HG02759 (cell line): ENCODE measurements at regions not wholly inside any gene's neighbourhood (a gene's known extent, or its start where the extent isn't known, plus 50 kb on each side); places are given as distances from the start of the nearest gene placed in this dataset.

Experiments used
- ATAC-seq: cut with Tn5 transposase; IDR thresholded peaks from one replicate; pipeline ENCODE4 v1.9.1; 2021; ENCODE audit warnings: mild to moderate bottlenecking, moderate library complexity; ENCODE audit not compliant: unreplicated experiment

DNA sequence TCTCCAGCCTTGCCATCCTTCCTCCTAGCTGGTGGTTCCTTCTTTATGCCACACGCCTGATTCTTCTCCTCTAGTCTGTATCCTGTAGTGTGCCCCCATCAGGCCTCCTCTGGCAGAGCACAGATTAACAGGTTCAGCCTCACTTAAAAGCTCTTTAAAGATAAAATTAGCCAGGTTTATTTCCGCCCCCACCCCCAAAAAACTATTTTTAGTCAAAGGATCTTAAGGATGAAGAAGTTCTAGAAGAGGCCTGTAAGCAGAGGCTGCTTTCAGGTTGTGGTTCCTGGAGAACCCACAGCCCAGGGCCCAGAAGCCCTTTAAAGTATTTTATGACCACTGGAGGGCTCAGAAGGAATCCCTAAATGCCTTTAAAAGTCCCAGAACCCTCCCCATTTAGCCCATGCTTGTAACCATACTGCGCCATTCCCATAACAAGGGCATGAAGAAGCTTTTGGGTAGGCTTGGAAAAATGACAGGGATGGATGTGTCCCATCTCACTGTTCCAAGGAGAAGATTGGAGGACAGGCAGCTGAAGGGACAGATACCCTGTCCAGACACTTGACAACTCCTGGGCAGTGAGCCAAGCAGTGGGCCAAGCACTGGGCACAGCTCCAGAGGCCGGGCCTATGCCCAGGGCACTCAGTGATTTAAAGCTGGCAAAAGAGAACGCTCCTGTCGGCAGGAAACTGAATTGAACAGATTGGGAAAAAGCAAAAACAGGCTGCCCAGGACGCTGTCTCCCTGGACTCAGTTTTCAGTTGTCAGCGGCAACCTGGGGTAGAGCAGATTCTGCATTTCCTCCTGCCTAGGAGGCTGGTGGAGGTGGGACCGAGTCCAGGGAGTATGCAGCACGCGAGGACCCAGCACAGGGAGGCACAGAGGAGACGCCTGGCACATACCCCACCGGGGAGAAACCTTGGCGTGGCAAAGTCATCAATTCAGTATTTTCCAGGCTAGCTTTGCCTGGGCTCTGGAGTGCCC, 106.3 kb upstream of the SSBP2 start:
- ATAC-seq = no peak

- no peak for ATAC-seq
Observed at GRCh38 chr5:81855591-81855990, 104.7 kb upstream of the SSBP2 start.

GRCh38 chr5:81854915-81855314, 104.0 kb upstream of the SSBP2 start:
- ATAC-seq = no peak

DNA sequence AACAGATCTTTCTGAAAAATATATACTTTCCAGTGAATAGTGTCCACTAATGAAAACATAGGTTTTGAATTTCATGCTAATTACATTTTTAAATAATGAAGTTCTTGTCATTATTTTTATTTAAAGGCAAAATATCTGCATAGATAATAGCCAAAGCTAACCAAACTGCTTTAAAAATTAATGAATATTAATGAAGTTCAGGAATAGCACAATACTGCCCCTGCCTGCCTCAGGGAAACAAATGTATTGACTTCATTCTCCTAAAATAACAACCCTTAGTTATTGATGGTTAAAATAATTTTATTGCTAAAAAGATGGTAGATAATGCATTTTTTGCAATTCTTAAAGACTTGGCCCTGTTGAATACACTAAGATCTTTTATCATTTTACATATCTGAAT, 103.6 kb upstream of the SSBP2 start:
- ATAC-seq = no peak

DNA sequence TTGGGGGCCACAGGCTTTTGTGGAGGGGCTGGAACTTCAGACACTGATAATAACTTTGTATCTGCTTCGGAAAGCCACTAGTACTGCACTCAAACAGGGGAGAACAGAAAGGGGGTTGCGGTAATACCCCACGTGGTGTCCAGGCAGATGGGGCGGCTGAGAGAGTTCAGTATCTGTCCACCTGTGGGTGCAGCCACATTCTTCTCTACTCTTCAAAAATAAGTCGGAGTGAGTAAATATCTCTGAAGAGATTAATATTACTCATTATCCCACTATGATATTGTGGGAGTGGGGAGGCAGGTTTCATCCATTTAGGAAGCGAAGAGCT, 102.1 kb upstream of the SSBP2 start:
- ATAC-seq = no peak

GRCh38 chr5:81852291-81853029, 101.6 kb upstream of the SSBP2 start:
- no peak for ATAC-seq

DNA sequence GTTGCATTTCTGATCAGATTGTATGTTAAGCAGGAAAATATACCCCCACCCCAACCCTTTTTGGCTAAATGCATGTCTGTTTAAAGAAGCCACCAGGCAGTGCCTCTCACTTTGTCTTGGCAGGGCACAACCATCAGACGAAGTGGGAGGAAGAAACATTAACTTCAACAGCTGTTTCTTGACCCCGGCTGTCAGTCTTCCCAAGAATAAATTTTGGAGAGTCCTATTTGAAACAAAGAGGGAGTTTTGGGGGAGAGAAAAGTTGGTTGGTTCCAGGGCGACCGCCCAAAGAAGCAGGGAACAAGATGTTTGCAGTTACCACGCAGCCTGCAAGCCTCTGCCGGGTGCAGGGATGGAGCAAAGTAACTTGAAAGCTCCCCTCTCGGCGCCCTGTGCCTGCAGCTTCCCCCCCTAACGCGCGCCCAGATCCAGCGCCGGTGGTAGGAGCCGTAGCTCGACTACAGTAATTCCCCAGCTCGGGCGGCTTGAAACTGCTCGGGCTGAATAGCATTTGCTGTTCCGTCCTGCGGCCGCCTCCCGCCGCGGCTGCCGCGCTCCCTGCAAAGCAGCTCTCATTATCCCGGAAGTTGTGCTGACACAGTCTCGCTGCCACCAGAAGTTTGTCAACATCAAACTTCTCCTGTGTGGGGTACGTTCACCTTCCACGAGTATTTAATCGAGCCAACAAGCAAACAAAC, 100.7 kb upstream of the SSBP2 start:
- peak; percentile 86 for ATAC-seq

GRCh38 chr5:81850501-81851357, 99.8 kb upstream of the SSBP2 start:
- ATAC-seq = no peak

GRCh38 chr5:81849770-81850367, 99.0 kb upstream of the SSBP2 start:
- ATAC-seq = no peak

- ATAC-seq = no peak
Observed at GRCh38 chr5:81848362-81848880, 97.5 kb upstream of the SSBP2 start.

DNA sequence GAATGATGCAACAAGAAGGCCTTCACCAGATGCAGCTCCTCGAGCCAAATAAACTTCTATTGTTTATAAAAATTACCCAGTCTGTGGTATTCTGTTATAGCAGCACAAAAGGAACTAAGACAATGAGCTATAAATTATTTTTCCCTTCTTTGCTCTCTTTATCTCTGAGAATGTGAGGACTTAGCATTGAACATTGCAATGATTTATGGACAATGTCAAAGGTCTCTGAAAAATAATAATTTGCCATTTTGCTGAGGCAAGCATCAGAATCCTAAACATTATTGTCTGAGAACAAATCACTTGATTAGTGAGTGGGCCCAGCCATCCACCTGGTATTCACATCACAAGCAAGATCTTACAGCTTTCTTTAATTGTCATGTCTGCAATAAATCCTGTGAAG, 95.4 kb upstream of the SSBP2 start:
- ATAC-seq = no peak

- no peak for ATAC-seq
Observed at GRCh38 chr5:81843845-81844244, 92.9 kb upstream of the SSBP2 start.

GRCh38 chr5:81842795-81843398, 92.0 kb upstream of the SSBP2 start:
- no peak for ATAC-seq

GRCh38 chr5:81839034-81839433, 88.1 kb upstream of the SSBP2 start:
- ATAC-seq = no peak

- peak; percentile 82 for ATAC-seq
Observed at GRCh38 chr5:81838307-81838906, 87.5 kb upstream of the SSBP2 start.

GRCh38 chr5:81837667-81838306, 86.9 kb upstream of the SSBP2 start:
- no peak for ATAC-seq

DNA sequence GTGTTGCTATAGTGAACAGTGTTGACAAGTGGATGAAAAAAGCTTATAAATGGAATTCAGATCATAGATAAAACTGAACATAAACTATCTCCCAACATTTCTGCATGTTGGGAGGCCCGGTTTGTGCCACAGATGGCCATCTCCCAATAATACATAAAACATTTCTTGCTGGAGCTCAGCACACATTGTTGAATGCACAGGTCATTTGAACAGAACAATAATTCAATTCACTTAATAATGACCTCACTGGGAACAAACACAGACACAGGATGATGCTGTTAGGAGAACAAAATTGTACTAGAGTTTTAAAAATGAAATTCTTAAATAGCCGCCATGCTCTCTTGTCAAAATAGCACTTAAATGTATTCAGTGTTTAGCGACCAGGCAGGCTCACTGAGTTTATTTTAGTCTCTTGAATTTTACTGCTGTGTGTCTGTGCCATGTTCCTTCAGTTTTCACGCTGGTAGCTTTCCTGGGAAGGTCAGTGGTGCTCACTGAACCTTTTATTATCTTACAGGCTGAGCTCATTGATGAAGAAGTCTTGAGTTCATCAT, 85.0 kb upstream of the SSBP2 start:
- ATAC-seq = no peak

DNA sequence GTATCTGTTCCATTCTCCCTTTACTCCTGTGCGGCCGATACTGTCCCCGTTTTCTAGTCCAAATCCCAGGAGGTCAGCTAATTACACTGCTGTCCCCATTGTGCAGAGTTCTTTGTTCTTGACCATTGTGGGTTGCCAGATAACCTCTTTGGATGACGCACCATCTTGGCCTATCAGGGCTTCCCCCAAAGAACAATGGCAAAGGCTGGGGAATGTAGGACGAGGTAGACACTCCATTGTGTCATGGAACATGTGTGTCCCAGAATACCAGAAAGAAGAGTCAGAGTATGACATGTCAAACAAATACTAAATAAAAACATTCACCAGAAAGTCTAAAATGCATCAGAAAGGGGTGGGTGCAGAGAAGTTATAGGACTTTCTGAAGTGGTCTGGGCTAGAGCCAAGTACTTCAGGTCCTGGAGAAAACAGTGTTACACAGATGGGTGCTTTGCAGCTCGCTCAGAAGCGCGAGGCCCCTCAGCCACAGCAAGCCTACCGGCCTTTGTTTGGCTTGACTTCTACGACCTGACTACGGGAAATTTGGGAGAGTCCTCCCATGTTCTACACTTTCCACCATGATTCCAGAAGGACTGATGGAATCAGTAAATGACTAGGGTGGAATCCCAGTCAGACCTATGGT, 83.2 kb upstream of the SSBP2 start:
- no peak for ATAC-seq
